ENCODE measurements at regions not wholly inside any gene's neighbourhood (a gene's known extent, or its start where the extent isn't known, plus 50 kb on each side); places are given as distances from the start of the nearest gene placed in this dataset.

DNA sequence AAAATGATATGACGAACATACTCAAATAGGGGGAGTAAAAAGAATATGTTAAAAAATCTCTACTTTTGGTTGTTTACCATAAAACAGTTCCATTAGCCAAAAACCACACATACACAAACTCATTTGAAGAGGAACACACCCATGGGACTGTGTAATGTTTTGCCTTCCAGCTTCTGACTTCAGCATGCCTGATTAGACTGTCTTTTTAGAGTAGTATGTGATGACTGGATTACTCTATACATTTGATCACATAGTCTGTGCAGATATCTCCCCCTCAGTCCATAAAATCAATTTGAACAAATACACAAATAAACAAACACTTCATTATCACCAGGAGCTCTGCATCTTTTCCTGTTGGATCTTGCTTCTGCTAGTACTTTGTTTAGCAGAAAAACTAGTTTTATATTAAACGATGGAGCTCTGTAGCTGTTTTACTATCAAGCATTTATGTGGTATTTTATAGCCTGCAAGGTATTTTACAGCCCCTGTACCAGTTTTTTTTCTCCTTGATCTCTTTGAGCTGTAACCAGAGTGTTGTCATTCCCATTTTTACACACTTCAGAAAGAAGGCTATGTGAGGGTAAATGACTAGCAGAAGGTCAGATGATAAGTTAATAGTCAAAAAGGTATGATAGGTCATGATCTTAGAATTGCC is 866.5 kb upstream of the MAP3K7 start:
- DNase-seq (ENCODE audit: low spot score): no peak

DNA sequence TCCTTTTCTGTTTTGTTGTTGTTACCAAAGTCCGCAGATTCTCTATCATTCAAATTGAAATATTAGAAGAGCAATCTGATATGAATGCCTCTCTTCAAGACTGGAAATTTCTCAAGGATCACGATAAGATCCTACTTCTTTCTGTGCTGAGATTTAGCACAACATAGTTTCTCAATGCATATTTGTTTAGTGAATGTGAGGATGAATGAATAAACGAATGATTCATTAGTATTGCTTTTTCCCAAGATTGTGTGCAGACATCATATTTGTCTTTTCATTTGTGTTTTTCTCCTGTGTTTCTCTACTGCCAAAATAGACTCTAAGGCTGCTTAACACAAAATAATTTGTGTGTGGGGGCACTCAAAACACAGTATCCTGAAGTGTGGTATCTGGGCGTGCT is 862.7 kb upstream of the MAP3K7 start:
- DNase-seq (ENCODE audit: low spot score): no peak

DNA sequence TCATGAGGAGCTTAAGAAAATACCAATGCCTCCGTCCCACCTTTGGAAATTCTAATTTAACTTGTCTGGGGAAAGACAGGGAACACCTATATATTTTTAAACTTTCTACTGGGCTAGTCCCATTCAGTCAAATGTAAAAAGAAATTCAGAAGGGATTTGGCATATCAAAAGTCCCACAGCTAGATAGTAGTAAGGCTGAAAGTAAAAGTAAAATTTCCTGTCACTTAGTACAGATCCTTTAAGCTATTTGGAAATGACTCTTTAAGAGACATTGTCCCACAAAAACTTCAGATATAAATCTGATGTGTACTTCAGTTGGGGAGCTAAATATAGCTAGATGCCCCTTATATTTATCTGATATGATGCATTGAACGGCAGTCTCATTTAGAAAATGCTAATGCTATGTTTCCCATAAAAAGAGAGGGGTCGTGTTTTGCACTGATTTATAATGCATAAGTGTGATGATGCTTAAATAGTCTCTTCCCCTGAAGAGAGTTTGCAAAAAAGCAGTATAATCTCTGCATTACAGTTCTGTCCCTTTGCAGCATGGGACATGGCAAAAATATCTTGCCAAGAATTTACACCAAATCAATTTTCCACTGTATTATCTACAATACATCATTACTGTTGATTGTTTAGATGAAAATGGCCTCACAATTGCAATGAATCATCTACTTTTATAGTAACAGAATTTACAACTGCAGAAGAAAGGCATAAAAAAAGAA is 860.8 kb upstream of the MAP3K7 start:
- no peak for DNase-seq (ENCODE audit: low spot score)

DNA sequence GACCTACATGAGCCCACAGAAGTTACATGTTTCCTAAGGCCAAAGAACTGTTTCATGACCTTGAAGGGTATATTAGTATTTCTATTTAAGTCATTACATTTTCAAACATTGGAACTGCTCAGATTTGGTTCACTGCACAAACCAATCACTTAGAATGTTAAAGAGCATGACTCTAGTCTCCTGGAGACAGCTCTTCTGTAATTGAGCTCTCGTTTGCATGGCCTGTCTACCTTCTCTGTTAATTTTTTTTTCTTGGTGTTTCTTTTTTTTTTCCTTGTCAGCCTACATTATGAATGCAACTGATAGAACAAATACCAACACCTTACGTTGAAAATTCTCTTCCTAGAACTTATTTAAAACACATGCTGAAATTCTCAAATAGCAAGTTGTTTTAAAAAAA is 860.2 kb upstream of the MAP3K7 start:
- DNase-seq (ENCODE audit: low spot score): no peak

DNA sequence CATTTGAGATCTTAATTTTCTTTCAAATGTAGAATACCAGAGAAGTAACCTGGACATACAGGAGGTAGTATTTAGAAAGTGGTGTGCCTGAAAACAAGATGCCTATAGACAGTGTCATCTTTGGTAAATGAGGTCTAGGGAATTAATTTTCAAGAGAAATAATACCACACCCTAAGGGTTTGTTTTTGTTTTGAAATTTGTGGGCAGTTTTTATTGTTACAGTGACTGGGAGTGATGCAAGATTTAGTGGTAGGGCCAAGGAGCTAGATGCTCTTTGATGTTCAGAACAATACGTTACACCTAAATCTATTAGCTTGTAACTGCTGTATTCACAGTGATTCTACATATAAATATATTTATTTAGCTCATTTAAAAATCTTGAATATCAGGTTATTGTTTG is 856.5 kb upstream of the MAP3K7 start:
- DNase-seq (ENCODE audit: low spot score): no peak

DNA sequence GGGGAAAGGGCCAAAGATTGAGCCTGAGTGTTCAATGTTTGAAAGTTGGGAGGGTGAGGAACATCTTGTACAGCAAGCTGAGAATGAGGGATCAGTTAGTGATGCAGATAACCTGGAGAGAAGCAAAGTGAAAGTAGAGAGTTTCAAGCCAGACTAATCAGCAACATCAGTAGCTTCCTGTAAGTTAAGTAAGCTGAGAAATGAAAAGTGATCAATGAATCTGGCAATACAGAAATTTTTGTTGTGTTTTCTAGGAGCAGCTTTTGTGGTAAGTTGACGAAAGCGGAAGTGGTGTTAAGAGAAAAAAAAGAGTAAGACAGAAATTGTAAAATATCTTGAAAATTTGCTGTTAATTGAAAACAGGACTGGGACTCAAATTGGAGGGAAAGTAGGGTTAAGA is 855.5 kb upstream of the MAP3K7 start:
- DNase-seq (ENCODE audit: low spot score): no peak

DNA sequence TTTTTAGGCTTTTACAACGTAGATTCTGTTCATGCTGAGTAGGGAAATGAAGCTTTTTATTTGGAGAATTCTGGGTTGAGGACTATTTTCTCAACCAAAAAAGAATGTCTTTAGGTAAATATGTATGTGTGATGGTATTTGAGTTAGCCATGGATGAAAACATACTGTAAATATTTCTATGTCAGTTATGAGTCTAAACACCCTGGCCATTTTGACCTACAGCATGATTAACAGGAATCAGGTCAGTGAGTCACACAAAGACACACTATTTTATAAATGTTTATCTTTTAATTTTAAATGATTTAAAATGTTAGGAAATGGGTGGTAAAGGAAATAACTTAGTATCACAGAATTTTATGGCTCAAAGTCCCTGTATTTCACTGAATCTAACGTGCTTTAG is 851.7 kb upstream of the MAP3K7 start:
- DNase-seq (ENCODE audit: low spot score): no peak

DNA sequence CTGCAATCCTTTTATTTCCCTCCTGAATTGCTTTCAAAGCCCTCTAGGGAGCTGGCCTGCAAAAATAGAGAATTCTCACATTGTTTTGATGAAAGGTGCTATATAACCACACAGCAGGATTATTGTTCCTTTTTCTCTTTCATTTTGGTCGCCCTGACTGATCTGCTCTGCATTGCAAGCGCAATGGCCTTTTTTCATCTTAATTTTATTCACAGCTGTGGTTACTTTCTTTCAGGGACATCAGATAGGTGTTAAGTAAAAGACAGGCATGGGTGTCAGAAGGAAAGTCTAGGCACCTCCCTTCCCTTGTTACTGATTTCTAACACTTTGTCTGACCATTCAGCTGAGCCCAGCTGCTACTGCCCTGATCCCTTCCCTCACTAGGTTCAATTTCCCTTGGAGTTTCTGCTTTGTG is 850.5 kb upstream of the MAP3K7 start:
- DNase-seq (ENCODE audit: low spot score): no peak

DNA sequence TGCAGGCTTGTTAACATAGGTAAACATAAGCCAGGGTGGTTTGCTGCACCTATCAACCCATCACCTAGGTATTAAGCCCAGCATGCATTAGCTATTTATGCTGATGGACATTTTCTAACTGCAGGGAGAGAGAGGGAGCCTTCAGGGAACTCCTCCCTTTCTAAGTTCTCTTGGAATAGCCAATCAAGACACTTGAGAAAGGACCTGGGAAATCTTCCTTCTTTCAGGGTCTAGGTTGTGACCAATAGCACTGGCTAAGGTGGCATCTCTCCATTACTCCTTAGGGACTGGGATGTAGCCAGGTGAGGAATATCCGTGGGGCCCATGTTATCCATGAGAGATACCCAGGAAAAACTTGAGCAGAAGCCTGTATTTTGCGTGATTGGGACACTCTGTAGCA is 849.6 kb upstream of the MAP3K7 start:
- no peak for DNase-seq (ENCODE audit: low spot score)

DNA sequence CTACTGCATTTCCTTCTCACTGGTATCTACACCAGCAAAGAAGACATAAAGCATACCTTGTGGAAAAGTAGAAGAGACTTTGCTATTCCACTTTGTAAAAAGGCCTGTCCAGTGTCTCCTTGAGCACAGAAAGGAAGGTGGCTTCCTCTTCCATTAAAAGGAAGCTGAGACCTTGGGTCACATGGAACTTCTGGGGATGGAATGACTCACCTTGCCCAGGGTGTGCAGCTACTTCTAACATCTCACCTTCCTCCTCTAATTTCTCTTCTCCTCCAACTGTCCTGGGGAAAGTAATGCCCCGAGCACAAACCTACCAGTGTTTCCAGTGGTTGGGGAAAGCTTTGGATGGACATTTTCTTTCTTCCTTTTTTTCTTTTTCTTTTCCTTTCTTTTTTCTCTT is 848.8 kb upstream of the MAP3K7 start:
- no peak for DNase-seq (ENCODE audit: low spot score)

DNA sequence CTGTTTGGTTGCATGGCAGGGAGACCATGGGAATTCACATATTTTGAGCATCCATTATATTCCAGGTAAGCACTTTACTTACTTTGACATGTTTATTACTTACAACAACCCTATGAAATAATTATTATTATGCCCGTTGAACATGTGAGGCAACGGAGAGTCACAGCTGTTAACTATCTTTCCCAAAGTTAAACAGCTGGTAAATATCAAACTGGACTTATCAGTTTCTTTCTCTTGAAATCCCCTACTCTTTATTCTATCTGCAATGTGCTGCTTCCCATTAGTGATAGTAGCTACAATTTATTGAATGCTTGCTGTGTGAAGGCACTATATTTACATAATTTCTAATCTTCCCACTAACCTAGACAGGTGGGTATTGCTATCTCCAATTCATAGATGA is 847.7 kb upstream of the MAP3K7 start:
- no peak for DNase-seq (ENCODE audit: low spot score)

DNA sequence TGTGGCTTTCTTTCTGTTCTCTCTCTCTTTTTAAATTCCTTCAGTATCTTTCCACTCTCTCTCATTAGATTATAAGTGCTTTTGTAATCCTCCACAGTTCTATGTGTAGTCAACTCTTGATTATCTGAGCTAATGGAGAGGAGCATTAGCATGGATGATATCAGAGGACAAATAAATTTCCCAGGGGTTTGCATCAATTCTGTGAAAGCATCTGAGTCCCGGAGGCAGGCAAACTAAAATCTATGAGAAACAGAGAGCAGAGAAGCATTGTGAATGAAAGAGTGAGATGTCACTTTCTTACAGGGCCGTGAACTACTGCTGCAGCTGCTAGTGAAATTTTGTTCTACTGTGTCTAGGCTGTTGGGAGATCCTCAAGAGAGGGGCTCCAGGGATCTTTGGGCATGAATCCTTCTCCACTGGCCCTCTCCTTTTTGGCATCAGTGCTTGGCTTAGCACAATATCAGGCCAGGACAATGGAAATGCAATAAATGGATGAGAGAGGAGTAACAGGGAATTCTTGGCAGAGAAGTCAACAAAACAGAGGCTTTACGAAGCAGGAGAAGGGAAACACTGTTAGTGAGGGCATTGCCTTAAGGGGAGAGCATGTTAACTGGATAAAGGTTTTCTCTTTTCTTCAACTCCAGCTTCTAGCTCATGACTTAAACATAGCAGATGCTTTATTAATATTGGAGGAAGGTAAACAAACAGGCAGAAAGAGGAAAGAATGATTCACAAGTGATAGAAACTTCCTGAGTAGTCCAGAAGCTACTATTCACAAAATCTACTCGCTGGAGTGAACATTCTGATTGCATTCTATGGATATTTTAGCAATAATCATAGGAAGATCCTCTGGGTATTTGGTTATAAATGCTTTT is 847.0 kb upstream of the MAP3K7 start:
- peak; percentile 13 for DNase-seq (ENCODE audit: low spot score)

DNA sequence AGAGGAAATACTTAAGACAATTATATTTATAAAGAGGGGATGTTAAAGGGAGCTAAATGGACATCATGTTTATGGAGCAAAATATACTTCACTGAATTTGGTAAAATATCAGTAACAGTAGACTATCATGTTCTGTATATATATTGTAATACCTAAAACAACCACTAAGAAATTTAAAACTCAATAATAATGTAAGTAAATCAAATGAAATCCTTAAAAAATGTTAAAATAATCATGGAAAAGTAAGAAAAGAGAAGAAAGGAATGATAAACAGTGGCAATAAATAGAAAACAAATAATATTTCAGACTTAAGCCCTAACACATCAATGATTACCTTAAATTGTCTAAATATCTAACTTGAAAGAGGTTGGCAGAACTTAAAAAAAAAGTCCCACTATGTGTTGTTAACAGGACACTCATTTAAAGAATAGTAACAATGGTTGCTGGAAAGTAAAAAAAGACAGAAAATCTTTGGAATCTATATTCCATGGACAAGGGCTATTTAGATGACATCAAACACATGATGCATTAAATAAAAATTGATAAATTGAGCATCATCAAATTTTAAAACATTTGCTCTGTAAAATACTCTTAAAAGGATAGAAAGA is 842.2 kb upstream of the MAP3K7 start:
- DNase-seq (ENCODE audit: low spot score): no peak

DNA sequence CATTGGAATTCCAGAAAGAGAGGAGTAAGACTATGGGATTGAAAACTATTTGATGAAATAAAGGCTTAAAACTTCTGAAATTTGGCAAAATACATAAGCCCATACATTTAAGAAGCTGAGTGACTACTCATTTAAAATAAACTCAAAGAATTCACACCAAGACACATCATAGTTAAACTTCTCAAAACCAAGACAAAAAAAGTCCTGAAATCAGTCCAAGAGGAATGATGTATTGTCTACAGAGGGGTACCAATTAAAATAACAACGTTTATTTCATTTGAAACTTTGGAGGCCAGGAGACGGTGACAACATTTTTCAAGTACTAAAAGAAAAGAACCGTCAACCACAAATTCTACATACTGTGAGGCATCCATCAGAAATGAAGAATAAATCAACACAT is 841.4 kb upstream of the MAP3K7 start:
- no peak for DNase-seq (ENCODE audit: low spot score)

DNA sequence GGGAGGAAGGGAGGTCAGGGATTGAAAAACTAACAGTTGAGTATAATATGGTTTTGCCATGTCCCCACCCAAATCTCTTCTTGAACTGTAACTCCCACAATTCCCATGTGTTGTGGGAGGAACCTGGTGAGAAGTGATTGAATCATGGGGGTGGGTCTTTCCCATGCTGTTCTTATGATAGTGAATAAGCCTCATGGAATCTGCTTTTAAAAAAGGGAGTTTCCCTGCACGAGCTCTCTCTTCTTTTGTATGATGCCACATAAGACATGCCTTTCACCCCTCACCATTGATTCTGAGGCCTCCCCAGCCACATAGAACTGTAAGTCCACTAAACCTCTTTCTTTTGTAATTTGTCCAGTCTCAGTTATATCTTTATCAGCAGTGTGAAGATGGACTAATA is 833.4 kb upstream of the MAP3K7 start:
- DNase-seq (ENCODE audit: low spot score): no peak

DNA sequence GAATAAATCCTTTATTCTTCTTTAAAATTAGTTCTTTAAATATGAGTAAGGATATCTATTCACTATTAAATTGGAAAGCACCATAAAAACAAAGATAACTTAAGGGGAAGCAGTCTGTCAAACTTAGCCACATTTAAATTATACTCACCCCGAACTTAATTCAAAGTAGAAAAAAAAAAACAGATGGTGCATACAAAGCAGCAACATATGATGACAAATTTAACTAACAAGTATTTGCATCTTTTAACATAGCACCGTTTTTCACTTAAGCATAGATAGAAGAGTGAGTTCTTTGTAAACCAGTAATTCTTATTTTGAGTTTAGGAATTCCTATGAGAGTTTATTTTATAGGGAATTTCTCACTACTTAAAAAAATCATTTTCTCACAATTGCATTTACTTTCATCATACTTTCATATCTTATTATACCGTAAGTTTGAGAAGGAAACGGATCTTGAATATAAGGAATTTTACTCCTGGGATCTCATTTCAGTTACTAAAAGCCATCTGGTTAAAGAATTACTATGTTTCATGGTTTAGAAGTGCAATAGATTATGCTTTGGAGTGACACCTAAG is 828.2 kb upstream of the MAP3K7 start:
- DNase-seq (ENCODE audit: low spot score): no peak

DNA sequence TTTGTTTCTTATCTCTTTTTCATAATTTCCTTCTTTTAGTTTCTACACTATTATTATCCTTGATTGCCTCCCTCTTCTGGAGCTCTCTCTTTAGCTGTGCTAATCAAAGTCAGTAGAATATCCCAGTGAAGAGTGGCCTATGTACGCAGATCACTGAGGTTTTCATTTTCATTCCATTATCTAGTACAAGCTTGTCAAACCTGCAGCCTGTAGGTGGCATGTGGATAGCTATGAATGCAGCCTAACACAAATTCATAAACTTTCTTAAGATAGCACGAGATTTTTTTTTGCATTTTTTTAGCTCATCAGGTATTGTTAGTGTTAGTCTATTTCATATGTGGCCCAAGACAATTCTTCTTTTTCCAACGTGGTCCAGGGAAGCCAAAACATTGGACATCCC is 825.7 kb upstream of the MAP3K7 start:
- DNase-seq (ENCODE audit: low spot score): no peak

DNA sequence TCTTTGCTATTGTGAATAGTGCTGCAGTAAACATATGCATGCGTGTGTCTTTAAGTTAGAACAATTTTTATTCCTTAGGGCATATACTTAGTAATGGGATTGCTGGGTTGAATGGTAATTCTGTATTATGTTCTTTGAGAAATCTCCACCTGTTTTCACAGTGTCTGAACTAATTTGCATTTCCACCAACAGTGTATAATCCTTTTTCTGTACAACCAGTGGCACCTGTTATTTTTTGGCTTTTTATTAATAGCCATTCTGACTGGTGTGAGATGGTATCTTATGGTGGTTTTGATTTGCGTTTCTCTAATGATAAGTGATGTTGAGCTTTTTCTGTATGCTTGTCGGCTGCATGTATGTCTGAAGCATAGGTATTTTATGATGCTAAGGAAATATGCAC is 820.8 kb upstream of the MAP3K7 start:
- DNase-seq (ENCODE audit: low spot score): no peak

DNA sequence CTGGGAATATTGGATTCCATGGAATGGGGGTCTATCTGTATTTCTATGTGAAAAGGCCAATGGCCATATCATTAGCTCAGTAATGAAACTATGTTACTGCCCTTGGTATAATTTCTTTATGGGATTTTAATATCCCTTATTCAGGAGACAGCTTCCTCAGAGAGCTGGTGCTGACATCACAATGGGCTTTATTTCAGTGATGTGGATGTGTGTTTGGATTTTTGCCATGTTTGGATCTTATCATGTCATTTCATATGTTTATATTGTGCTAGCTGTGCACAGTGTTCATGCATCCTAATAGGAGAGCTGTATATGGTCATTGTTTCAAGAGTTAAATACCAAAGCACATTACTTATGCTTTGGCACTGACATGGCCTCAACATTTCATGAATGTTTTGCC is 806.1 kb upstream of the MAP3K7 start:
- DNase-seq (ENCODE audit: low spot score): no peak

DNA sequence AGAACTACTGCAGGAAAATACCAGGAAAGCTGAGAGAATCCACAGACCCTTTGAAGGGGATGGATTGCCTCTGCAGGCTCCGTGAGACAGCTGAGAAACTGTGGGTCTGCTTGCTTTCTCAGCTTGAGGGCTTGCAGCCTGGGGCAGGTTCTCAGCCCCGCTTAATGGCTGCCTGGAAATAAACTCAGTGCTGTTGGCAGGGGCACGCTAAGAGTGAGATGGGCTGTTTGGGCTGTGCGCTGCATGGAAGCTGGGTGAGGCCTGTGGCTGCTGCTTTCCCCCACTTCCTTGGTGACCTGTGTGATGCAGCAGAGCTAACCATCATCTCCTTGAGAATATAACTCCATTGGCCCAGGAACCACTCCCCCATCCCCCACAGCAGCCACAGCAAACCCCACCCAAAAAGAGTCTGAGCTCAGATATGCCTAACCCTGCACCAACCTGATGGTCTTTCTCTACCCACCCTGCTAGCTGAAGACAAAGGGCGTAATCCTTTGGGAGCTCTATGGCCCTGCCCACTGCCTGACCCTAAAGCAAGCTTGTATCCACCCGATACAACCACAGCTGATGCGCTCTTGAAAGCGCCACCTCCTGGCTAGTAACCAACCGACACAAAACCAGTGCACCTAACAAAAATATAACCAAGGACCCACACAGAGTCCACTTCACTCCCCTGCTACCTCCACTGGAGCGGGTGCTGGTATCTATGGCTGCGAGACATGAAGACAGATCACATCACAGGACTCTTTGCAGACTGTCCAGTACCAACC is 800.6 kb upstream of the MAP3K7 start:
- no peak for DNase-seq (ENCODE audit: low spot score)

DNA sequence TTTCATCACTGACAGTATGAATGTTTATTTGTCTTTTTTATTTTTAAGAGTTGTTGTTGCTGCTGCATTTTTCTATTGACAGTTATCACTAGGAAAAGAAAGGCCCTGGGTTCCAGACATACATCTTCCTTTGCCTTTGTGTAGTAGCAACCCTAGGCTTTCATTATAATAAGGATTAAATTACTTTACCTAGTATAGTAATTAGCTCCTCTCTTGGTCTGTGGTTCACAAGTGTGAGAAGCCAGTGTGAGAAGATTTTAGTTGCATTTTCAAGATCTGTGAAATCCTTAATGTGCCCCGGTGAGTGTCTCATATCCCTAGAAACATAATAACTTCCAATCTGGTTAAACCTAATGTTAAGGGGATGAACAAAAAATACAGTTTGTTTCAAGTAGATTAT is 799.3 kb upstream of the MAP3K7 start:
- no peak for DNase-seq (ENCODE audit: low spot score)

DNA sequence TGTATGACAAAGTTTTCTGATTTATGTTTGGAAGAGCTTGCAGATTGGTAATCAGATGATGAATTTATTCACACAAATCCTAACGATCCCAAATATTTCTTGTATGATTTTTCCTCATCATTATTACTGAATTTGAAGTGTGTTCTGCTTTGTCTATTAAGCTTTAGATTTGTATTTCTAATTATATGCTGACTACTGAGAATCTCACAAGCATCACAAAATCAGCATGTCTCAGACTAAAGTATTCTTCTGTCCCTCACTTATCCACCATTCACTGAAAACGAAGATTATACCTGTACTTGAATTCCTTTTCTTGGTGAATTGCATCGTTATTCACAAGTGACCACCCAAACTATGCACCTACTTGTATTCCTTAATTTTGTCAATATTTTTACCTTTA is 796.3 kb upstream of the MAP3K7 start:
- no peak for DNase-seq (ENCODE audit: low spot score)
